ENCODE measurements at regions not wholly inside any gene's neighbourhood (a gene's known extent, or its start where the extent isn't known, plus 50 kb on each side); places are given as distances from the start of the nearest gene placed in this dataset.

GRCh38 chrX:120000490-120001246 lies 57.1 kb upstream of the NKAP start:
- no peak overlapping the region for H3K56ac ChIP-seq (ENCODE audit: insufficient read length, low read depth, low read length)
- Mint-ChIP-seq H3K27me3 (ENCODE audit: low read depth) (peaks cover 93% of the 10 kb centered on the region), H3K4me3 (peak overlapping the region; percentile 45 to 84), H3K4me1 (peaks cover 3 to 16% of the 10 kb centered on the region in 2 experiments; a peak in 3 of 4 replicates), H3K9me3 (peaks cover 69 to 79% of the 10 kb centered on the region in 2 experiments), H3K27ac (no peak overlapping the region), H3K36me3 (ENCODE audit: insufficient read depth in 1 of 3, low read depth in 3 of 3) (peaks cover 0 to 2% (median 0%) of the 10 kb centered on the region in 3 experiments; a peak in 3 of 7 replicates)
- H4K8ac ChIP-seq (replicated peaks; ENCODE audit: insufficient read length, low read depth, low read length), result no peak overlapping the region
- no peak overlapping the region for H3K4ac ChIP-seq (ENCODE audit: low read depth, low read length)
- TF ChIP-seq, protein P1, sequence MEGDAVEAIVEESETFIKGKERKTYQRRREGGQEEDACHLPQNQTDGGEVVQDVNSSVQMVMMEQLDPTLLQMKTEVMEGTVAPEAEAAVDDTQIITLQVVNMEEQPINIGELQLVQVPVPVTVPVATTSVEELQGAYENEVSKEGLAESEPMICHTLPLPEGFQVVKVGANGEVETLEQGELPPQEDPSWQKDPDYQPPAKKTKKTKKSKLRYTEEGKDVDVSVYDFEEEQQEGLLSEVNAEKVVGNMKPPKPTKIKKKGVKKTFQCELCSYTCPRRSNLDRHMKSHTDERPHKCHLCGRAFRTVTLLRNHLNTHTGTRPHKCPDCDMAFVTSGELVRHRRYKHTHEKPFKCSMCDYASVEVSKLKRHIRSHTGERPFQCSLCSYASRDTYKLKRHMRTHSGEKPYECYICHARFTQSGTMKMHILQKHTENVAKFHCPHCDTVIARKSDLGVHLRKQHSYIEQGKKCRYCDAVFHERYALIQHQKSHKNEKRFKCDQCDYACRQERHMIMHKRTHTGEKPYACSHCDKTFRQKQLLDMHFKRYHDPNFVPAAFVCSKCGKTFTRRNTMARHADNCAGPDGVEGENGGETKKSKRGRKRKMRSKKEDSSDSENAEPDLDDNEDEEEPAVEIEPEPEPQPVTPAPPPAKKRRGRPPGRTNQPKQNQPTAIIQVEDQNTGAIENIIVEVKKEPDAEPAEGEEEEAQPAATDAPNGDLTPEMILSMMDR (conservative IDR thresholded peaks at IDR 0.05), result no peak
- no peak overlapping the region for H4K91ac ChIP-seq (ENCODE audit: insufficient read length, low read depth, low read length)
- no peaks in the 10 kb centered on the region for H4K20me1 ChIP-seq (ENCODE audit: control insufficient read depth, insufficient read depth, insufficient read length)
- H3K79me1 ChIP-seq (ENCODE audit: insufficient read depth, low read depth, low read length, poor library complexity, severe bottlenecking), result no peaks in the 10 kb centered on the region
- H3K23ac ChIP-seq (ENCODE audit: insufficient read length, low read depth, low read length), result no peak overlapping the region
- H2AFZ ChIP-seq (ENCODE audit: low read length), result no peak overlapping the region
- no peak overlapping the region for H2BK20ac ChIP-seq (ENCODE audit: low read depth, low read length, poor library complexity, severe bottlenecking)
- H3K4me1 ChIP-seq (ENCODE audit: insufficient read depth, low read length), result no peaks in the 10 kb centered on the region
- H2BK120ac ChIP-seq (ENCODE audit: low read depth, low read length, poor library complexity, severe bottlenecking), result no peak overlapping the region
- no peak overlapping the region for H3K9ac ChIP-seq (ENCODE audit: extremely low read depth, insufficient read length, low read length)
- peak overlapping the region; percentile 86 for H3K4me2 ChIP-seq (ENCODE audit: insufficient read depth, insufficient read length, low read length)
- H2BK12ac ChIP-seq (ENCODE audit: insufficient read length, low read depth, low read length), result no peak overlapping the region
- no peak overlapping the region for H3K14ac ChIP-seq (ENCODE audit: insufficient read depth, low read length)
- no peak overlapping the region for H3K27ac ChIP-seq (ENCODE audit: insufficient read length, low read depth, low read length)
- peaks cover 56% of the 10 kb centered on the region for H3K27me3 ChIP-seq (ENCODE audit: insufficient read depth, low read length)
- no peak overlapping the region for H2BK5ac ChIP-seq (ENCODE audit: insufficient read length, low read length)
- H3K9me3 ChIP-seq (ENCODE audit: control insufficient read depth, low read depth, low read length), result peaks cover 39% of the 10 kb centered on the region
- H2BK15ac ChIP-seq (ENCODE audit: low read depth, low read length), result no peak overlapping the region
- H2AK5ac ChIP-seq (ENCODE audit: insufficient read length, low read length), result no peak overlapping the region
- H3T11ph ChIP-seq (ENCODE audit: low read length), result no peak overlapping the region
- H4K5ac ChIP-seq (ENCODE audit: insufficient read length, low read depth, low read length), result no peak overlapping the region
- H3K79me2 ChIP-seq (ENCODE audit: insufficient read depth, low read length), result no peaks in the 10 kb centered on the region
- H3K18ac ChIP-seq (ENCODE audit: insufficient read length, low read depth, low read length), result no peak overlapping the region
- no CpG with 5 or more reads among the region's 32 CpGs for WGBS (ENCODE audit: extremely low coverage, insufficient read length, low lambda C conversion rate)
- no peaks in the 10 kb centered on the region for H3K23me2 ChIP-seq (ENCODE audit: insufficient read length, low read depth, low read length, poor library complexity, severe bottlenecking)
- DNase-seq, result peak; percentile 49

All from H9 (cell line).